ENCODE measurements at regions not wholly inside any gene's neighbourhood (a gene's known extent, or its start where the extent isn't known, plus 50 kb on each side); places are given as distances from the start of the nearest gene placed in this dataset.
A peak's percentile ranks its signal among the peaks of the same experiment; 100 is the strongest.

DNA sequence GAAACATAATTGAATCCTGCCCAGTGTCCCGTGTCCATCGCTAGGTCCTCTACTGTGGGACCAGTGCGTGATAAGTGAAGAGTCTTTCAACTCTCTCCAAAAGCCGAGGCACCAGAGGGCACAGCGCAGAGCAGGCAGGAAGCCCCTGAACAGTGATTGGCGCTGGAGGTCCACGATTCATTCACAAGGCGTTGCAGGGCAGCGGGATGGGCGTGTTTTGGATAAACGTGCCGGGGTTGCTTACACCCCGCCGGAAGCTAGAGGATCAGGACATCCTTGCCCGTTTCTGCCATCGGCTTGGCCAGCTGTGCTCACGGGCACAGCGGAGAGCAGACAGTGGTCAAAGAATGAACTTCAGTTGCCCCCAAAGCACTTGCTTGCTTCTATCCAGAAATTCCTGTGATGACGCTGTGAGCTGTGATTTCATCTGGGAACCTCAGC lies 86.0 kb upstream of the PFKP start:
- DNase-seq (ENCODE audit: low spot score): peak; percentile 72

DNA sequence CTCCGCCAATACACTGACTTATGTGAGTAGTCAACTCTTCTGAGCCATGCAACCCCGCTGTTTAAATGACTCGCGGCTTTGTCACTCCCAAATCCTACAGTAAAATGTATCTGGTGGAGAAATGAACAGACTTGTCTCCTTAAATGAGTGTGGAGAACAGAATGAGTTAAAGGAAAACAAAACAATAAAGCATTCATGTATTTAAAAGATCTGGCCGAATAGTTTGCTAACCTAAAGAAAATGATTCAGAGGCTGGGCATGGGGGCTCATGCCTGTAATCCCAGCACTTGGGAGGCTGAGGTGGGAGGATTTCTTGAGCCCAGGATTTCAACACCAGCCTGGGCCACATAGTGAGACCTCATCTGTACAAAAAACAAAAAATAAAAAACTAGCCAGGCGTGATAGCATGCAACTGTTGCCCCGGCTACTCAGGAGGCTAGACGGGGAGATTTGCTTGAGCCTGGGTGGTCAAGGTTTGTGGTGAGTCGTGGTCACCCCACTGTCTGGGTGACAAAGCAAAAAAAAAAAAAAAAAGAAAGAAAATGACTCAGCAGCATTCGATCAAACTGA lies 86.5 kb upstream of the PFKP start:
- DNase-seq (ENCODE audit: low spot score): peak; percentile 22

DNA sequence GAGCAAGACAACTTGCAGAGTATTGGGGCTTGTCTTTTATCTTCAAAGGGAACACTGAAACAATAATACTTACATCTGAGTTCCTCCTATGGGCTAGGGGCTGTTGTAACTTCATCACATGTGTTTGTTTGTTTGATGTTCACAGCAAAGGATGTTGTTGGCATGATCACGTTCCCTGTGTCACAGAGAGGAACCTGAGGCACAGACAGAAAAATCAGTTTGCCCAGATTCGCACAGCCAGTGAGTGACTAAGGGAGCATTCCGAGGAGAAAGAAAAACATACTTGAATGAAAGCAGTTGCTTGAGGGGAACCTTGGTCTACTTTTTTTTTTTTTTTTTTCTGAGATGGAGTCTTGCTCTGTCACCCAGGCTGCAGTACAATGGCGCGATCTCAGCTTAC lies 87.2 kb upstream of the PFKP start:
- DNase-seq (ENCODE audit: low spot score): no peak

DNA sequence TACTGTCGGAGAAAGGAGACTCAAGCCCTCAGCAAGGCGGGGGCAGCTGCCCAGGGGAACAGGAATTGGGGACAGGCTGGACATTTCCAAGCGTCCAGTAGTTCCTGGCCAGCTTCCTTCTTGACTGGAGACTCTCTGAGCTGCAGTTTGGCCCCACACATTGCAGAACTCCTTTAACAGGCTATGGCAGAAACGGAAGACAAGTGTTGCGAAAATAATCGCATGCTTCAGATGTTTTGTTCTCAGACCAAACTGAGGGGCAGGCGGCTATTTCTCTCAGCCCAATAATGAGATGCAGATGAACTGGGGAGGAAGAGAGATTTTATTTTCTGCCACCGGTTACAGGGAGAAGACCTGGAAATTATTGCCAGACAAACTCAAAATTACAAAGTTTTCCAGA lies 88.0 kb upstream of the PFKP start:
- DNase-seq (ENCODE audit: low spot score): no peak

DNA sequence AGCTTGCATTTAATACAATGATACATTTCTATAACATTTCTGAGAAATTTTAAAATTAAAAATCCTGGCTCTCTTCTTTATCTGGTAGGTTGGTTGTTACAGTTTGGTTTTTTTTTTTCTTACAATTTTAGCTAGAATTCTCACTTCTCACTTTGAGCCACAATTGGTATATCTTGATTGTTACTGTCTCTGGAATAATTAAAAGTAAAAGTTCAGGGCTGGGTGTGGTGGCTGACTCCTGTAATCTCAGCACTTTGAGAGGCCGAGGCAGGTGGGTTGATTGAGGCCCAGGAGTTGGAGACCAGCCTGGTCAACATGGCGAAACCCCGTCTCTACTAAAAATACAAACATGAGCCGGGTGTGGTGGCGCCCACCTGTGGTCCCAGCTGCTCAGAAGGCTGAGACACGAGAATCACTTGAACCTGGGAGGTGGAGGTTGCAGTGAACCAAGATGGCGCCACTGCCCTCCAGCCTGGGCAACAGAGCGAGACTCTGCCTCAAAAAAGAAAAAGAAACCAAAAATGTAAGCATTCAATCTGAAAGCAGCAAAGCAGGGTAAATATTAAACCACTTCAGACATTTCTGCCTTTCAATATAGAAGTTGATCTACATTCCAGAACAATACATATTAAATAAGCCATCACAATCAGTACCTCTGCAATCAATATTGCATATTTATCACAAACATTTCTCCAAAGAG lies 88.6 kb upstream of the PFKP start:
- no peak for DNase-seq (ENCODE audit: low spot score)

DNA sequence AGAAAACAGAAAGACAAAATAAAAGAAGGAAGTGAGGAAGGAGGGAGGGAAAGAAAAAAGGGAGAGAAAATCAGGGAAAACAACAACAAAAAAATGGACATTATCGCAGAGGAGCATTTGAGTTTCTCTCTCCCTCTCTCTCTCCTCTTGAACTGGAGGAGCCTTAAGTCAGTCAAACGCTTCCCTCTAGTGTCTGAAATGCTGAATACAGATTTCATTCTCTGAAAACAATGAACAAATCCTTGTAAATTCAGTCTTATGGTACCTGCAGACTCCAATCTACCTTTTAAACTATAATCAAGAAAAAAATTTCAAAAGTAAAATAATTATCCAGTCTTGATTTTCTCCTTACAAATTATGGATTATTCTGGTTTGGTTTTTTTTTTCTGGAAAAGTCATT lies 89.2 kb upstream of the PFKP start:
- DNase-seq (ENCODE audit: low spot score): peak; percentile 66

DNA sequence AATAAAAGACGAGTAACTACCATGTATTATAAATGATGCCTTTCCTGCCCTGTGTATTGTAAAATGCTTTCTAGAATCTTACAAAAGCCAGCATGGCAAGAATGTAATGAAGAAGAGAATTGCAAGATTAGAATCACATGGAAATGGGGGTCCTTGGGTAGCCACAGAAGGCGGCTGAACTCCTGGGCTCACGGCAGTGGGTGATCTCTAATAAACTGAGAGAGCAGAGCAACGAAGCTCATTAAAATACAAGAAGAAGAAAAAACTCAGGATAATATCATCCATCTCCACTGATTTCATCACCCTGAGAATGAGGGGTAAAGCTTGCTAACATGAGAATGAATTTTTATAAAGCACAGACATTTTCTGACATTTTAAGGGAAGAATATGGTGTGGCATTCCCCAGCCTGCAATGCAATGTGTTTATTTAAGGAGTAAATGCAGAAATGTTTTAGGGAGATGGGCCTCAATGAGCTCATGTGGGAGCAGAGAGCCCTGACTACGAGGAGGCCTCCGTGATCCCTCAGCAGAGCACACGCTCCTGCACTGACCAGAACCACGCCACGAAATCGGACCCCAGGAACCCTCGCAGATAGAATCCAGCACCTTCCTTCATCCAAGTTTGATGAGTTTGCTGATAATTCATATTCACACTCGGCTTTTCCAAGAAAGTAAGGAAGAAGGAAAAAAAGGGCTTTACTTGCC lies 92.7 kb upstream of the PFKP start:
- DNase-seq (ENCODE audit: low spot score): no peak

DNA sequence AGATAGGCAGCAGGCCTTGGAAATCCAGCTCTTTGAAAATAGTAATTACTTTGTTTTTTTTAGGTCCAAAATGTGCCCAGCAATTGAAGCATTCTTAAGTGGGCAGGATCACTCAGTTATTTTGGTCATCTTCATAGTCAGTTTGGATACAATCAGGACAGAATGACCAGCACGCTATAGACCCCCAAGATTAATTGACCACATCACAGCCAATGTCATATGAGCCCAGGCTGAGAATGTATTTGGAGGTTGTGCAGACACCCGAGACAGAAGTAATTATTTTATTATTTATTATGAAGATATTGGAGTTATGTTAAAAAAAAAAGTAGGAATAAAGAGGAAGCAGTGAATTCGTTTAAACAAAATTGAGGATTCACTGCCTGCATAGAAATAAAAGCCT lies 93.3 kb upstream of the PFKP start:
- DNase-seq (ENCODE audit: low spot score): no peak

DNA sequence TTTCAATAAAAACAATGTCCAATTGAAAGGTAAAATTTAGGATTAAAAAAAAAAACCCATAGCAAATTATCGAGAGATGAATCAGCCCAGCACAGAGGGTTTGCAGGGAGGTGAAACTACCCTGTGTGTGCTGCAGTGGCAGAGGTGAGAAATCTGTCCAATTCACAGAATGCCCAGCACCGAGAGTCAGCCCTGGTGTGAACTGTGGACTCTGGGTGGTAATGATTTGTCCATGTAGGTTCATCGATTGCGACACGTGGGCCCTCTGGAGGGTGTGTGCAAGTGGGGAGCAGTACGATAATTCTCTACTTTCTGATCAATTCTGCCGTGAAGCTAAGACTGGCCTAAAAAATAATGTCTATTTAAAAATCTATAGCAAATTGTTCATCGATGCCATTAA lies 94.5 kb upstream of the PFKP start:
- no peak for DNase-seq (ENCODE audit: low spot score)

DNA sequence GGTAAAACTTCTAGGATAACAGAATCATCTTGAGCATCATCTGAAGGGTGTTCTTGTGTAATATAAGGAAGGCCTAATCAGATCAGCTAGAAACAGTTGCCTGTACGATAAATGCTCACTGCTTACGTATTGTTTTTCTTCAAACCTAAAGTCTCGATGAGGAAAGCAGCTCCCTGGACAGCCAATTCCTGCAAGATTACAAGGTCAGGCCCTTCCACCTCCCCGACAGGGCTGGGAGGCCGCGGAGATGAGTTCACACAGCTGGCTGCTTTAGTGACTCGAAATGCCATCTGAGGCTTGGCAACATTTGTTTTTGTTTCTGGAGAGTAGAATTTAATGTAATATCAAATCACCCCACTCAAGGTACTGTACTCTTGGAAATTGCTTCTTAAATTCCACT lies 95.1 kb upstream of the PFKP start:
- no peak for DNase-seq (ENCODE audit: low spot score)

DNA sequence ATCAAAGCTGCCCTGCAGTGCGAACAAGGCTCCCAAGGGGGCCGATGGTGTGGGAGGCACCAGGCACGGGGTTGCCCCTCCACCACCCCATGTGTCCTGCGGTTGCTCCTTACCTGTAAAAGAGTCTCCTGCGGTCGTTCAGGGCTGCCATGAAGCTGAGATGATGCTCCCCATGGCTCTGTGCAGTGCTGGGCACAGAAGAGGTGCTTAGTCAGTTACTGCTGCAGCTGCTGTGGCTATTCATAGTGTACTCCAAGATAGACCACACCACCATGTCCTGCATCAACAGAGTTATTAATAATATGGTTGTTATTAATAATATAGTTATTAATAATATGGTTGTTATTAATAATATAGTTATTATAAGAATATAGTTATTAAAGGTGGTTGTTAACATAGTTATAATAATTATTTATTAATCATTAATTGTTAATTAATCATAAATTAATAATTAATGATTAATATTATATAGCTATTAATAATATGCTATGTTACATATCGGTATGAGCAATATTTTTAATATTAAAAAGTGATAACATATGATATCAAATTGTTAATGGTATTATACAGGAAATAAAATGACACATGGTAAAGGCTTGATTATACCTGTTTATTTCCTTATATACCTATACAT lies 97.0 kb upstream of the PFKP start:
- DNase-seq (ENCODE audit: low spot score): no peak

DNA sequence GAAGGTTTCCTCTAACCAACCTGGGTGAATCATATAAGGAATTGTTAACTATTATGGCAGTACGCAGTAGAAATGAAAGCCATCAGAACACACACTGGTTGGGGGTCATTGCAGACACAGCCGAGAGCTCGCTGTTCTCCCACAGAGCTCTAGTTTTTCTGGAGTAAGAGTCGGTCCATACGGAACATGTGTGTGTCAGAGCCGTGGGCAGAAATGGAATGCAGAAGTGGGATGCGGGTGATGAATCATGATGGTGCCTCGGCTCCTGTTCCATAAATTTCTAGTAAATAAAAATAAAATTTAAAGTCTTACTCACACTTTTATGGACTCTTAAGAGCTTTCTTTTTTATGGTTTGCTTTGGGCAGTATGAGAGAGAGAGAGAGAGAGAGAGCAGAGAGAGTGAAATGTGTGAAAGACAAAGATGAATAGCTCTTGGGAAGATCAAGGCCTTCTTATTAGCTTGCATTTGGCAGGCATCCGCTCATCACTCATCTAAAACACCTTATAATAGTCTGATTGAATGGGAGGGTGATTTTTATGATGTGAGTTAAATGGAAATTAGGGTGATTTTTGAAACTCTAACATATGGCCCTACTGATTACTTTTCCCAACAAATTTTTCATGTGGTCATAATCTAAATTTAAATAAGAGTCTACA lies 98.8 kb upstream of the PFKP start:
- peak; percentile 75 for DNase-seq (ENCODE audit: low spot score)

DNA sequence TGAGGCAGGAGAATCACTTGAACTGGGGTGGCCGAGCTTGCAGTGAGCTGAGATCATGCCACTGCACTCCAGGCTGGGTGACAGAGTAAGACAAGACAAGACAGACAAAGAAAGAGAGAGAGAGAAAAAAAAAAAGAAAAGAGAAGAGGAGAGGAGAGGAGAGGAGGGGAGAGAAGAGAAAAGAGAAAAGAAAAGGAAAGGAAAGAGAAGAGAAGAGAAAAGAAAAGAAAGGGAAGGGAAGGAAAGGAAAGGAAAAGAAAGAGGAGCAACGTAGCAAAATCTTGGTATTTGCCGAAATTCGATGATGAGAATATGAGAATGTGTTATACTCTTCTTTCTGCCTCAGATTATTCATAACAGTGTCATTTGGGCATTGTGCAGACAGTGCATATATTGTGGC lies 101.2 kb upstream of the PFKP start:
- DNase-seq (ENCODE audit: low spot score): no peak

DNA sequence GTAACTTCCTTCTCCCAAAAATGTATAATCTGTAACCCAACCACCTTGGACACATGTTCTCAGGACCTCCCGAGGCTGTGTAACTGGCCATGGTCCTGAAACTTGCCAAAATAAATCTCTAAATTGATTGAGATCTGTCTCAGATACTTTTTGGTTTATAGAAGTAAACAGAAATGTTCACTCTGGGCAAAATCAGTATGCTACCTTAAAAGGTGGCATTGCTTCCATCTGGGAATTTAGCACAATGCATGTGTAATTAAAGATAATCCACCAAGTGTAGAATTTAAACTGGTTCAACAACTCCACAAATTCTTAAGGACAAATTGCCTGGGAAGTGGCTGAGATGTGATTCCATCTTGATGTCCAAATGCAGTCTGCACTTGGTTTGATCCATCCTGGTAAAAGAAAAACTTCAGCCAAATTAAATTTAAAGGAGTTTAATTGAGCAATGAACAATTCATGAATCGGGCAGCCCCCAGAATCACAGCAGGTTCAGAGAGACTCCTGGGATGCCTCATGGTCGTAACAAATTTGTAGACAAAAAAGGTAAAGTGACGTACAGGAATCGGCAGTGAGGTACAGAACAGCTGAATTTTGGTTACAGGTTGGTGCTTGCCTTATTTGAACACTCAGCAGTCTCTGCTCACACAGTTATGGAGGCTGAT lies 102.6 kb upstream of the PFKP start:
- DNase-seq (ENCODE audit: low spot score): no peak

DNA sequence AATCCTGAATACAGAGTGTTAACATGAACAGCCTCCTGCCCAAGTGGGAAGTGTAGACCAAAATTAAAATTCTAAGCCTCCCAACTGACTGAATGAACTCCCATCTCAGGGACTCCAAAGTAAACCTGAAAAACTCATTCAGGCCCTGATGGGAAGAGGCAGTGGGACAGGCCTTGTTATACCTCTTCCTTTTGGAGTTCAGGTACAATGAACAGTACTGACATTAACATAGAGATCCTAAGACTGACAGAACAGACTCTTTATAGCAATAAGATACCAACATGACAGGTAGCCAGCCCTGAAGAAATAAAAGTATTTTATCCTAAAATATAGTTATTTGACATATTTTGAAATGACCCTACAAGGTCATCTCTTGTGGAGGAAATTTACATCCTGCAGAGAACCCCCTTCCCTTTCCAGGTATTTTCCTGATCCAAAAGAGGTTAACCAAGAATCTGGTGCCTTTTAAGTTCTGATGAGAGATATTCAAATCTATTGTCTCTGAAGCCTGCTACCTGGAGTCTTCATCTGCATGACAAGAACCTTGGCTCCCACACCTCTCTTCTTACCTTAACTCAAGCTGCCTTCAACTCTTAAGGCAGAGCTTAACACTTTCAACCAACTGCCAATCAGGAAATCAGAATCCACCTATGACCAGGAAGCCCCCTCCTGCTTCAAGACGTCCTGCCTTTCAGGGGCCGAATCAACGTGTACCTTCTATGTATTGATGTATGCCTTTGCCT lies 103.3 kb upstream of the PFKP start:
- DNase-seq (ENCODE audit: low spot score): no peak

DNA sequence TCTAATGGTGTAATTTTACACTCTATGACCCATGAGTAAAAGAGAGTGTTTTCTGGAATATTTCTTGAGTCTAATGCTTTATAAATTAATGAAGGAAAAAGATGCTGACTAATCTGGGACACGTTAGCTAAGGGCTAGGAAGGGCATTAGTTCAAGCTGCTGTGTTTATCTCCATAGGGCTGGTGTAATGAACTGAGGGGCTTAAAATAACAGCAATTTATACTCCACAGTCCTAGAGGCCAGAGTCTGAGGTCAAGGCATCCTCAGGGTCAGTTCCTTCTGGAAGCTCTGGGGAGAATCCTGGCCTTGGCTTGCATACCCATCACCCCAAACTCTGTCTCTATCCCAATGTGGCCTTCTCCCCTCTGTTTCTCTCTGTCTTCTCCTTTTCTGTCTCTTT lies 105.2 kb upstream of the PFKP start:
- DNase-seq (ENCODE audit: low spot score): no peak

DNA sequence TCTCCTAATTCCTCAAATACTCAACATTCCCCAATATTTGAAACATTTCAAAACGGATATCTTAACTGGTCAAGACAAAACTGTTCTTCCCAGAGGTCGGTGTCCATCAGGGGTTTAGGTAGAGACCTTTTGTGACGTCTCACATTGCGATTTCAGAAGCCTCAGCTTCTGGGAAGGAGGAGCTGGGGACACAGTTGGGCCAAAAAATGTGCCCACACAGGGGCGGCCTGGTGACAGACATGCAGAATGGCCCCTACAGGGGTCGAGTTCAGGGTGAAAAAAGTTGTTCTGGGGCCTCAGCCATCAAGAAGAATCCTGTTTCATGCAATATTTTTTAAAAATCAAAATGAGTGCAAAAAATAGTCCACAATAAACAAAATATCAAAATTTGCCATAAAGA lies 108.7 kb upstream of the PFKP start:
- DNase-seq (ENCODE audit: low spot score): no peak

DNA sequence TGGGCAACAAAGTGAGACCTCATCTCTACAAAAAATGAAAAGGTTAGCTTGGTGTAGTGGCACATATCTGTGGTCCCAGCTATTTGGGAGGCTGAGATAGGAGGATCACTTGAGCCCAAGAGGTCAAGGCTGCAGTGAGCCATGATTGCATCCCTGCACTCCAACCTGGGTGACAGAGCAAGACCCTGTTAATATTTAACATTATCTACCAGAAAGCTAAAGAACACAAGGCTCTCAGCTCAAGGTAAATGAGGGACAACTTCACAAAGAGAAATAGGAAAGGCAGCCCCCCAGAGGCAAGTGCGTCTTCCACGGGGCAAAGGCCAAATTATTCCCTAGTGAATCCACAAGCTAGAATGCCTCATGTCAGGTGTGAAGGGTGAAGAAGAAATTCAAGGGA lies 109.6 kb upstream of the PFKP start:
- DNase-seq (ENCODE audit: low spot score): no peak

DNA sequence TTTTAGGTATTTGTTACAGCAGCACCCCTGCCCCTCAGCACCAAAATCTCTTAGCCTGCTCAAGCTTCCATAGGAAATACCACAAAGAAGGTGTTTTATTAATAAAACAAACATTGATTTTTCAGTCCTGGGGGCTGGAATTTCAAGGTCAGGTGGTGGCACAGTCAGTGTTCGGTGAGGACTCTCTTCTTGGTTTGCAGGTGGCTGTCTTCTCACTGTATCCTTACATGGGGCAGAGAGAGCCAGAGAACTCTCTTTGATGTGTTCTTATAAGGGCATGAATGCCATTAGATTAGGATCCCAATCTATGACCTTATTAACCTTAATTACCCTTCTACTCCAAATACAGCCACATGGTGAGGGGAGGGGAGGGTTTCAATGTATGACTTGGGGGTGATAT lies 112.3 kb upstream of the PFKP start:
- DNase-seq (ENCODE audit: low spot score): no peak

DNA sequence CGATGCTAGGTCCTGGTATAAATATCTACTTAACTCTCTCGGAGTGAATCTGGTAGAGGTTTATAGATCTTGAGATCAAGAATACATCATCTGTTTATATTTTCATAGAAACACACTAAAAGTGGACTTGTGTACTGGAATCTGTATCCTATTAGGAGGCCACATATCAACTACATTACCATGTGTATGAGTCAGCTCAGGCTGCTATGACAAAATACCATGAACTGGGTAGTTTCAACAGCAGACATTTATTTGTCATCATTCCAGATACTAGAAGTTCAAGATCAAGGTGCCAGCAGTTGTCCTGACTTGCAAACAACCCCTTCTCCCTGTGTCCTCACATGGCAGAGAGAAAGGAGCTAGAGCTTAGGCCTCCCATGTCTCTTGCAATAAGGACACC lies 113.9 kb upstream of the PFKP start:
- DNase-seq (ENCODE audit: low spot score): no peak

DNA sequence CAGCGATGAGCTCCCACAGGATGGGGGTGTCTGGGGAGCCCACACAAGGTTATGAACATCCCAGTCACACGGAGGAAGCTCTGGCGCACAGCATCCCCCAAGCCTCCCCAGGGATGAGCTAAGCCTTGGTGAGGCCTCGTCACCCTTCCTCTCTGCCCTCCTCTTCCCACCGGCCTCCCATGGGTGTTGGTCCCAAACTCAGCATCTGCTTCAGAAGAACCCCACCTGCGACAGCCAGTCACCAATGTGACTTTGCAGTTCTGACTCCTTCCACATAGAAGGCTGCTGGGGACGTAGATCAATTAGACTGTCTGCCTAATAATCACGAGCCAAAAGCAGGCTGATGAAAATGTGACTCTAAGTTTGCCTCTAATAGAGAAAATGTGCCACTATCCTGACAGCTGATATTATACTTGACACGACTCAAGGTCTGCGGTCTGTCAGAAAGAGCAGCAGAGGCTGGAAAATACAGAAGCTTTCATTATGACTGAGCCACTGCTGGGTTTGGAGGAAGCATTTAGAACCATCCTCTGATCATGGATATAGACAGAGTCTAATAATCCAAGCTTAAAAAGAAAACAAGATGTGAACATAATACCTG lies 116.0 kb upstream of the PFKP start:
- DNase-seq (ENCODE audit: low spot score): no peak

Data from A172 (cell line).